NCI-H1105 treated with DMSO at 0.1 percent for 48 hours (cell line): ENCODE measurements at regions not wholly inside any gene's neighbourhood (a gene's known extent, or its start where the extent isn't known, plus 50 kb on each side); places are given as distances from the start of the nearest gene placed in this dataset.

Experiments used
- DNase-seq: peaks from one replicate; lab custom pipeline; 2025; lab: John Stamatoyannopoulos, UW

- no peak for DNase-seq
Observed at GRCh38 chr1:187443939-187444338, 615.2 kb downstream of the PLA2G4A start.

- DNase-seq: no peak
Observed at GRCh38 chr1:187445066-187445465, 616.3 kb downstream of the PLA2G4A start.

- no peak for DNase-seq
Observed at GRCh38 chr1:187451238-187451637, 622.5 kb downstream of the PLA2G4A start.

- no peak for DNase-seq
Observed at GRCh38 chr1:187454010-187454409, 625.3 kb downstream of the PLA2G4A start.

- DNase-seq: no peak
Observed at GRCh38 chr1:187456446-187456845, 627.7 kb downstream of the PLA2G4A start.

- DNase-seq: no peak
Observed at GRCh38 chr1:187460093-187460492, 631.3 kb downstream of the PLA2G4A start.

GRCh38 chr1:187464320-187464719 lies 635.6 kb downstream of the PLA2G4A start:
- DNase-seq: no peak

GRCh38 chr1:187465441-187465840 lies 636.7 kb downstream of the PLA2G4A start:
- DNase-seq: no peak

- DNase-seq: no peak
Observed at GRCh38 chr1:187469836-187470235, 641.1 kb downstream of the PLA2G4A start.

GRCh38 chr1:187471555-187471954 lies 642.8 kb downstream of the PLA2G4A start:
- peak; percentile 74 for DNase-seq

- DNase-seq: peak; percentile 28
Observed at GRCh38 chr1:187474336-187474735, 645.6 kb downstream of the PLA2G4A start.

- no peak for DNase-seq
Observed at GRCh38 chr1:187476671-187477070, 647.9 kb downstream of the PLA2G4A start.

GRCh38 chr1:187477103-187477502 lies 648.4 kb downstream of the PLA2G4A start:
- no peak for DNase-seq

GRCh38 chr1:187477535-187477934 lies 648.8 kb downstream of the PLA2G4A start:
- no peak for DNase-seq

GRCh38 chr1:187481581-187482148 lies 652.9 kb downstream of the PLA2G4A start:
- DNase-seq: no peak

- DNase-seq: no peak
Observed at GRCh38 chr1:187490266-187490665, 661.5 kb downstream of the PLA2G4A start.

- DNase-seq: no peak
Observed at GRCh38 chr1:187491082-187491720, 662.5 kb downstream of the PLA2G4A start.

- DNase-seq: no peak
Observed at GRCh38 chr1:187498028-187498427, 669.3 kb downstream of the PLA2G4A start.

GRCh38 chr1:187504779-187505178 lies 676.0 kb downstream of the PLA2G4A start:
- no peak for DNase-seq

- peak; percentile 62 for DNase-seq
Observed at GRCh38 chr1:187509091-187509490, 680.3 kb downstream of the PLA2G4A start.

- DNase-seq: no peak
Observed at GRCh38 chr1:187513190-187513589, 684.4 kb downstream of the PLA2G4A start.

GRCh38 chr1:187514110-187514509 lies 685.4 kb downstream of the PLA2G4A start:
- no peak for DNase-seq

GRCh38 chr1:187516874-187517273 lies 688.1 kb downstream of the PLA2G4A start:
- no peak for DNase-seq

- DNase-seq: peak; percentile 20
Observed at GRCh38 chr1:187517546-187517945, 688.8 kb downstream of the PLA2G4A start.
